ENCODE measurements at regions not wholly inside any gene's neighbourhood (a gene's known extent, or its start where the extent isn't known, plus 50 kb on each side); places are given as distances from the start of the nearest gene placed in this dataset.
"Not testable (repeated sequence)": the region's sequence is repeated elsewhere in the genome, so short reads cannot be mapped to it uniquely, and the experiment has no call there.

- no peak for DNase-seq
These were observed 189.2 kb upstream of the C14orf180 start for GRCh38 chr14:104390221-104390931.

GRCh38 chr14:104390941-104391901, 188.3 kb upstream of the C14orf180 start:
- DNase-seq, result peak; percentile 44

- DNase-seq, result no peak
These were observed 187.6 kb upstream of the C14orf180 start for GRCh38 chr14:104392001-104392395.

GRCh38 chr14:104392396-104393198, 187.0 kb upstream of the C14orf180 start:
- DNase-seq, result no peak

- no peak for DNase-seq
These were observed 186.2 kb upstream of the C14orf180 start for GRCh38 chr14:104393199-104393897.

- no peak for DNase-seq
These were observed 185.6 kb upstream of the C14orf180 start for GRCh38 chr14:104393898-104394381.

GRCh38 chr14:104394409-104394851, 185.1 kb upstream of the C14orf180 start:
- DNase-seq, result no peak

GRCh38 chr14:104395276-104395675, 184.3 kb upstream of the C14orf180 start:
- no peak for DNase-seq

- DNase-seq, result no peak
These were observed 183.5 kb upstream of the C14orf180 start for GRCh38 chr14:104395941-104396681.

GRCh38 chr14:104396682-104397470, 182.7 kb upstream of the C14orf180 start:
- DNase-seq, result no peak

GRCh38 chr14:104397956-104398355, 181.6 kb upstream of the C14orf180 start:
- no peak for DNase-seq

- no peak for DNase-seq
These were observed 180.9 kb upstream of the C14orf180 start for GRCh38 chr14:104398656-104399055.

- DNase-seq, result no peak
These were observed 180.0 kb upstream of the C14orf180 start for GRCh38 chr14:104399432-104400155.

GRCh38 chr14:104400355-104400754, 179.2 kb upstream of the C14orf180 start:
- no peak for DNase-seq

GRCh38 chr14:104401785-104402184, 177.8 kb upstream of the C14orf180 start:
- no peak for DNase-seq

GRCh38 chr14:104402303-104402702, 177.3 kb upstream of the C14orf180 start:
- not testable (repeated sequence) for DNase-seq

GRCh38 chr14:104403421-104404220, 175.9 kb upstream of the C14orf180 start:
- no peak for DNase-seq

GRCh38 chr14:104404922-104405321, 174.6 kb upstream of the C14orf180 start:
- no peak for DNase-seq

Measured in NCI-H446 treated with DMSO at 0.1 percent for 48 hours (cell line).